H1 (cell line): ENCODE measurements at regions not wholly inside any gene's neighbourhood (a gene's known extent, or its start where the extent isn't known, plus 50 kb on each side); places are given as distances from the start of the nearest gene placed in this dataset.

Source experiments
- CTCF ChIA-PET: fragments of 300-600 bp; sonication (Branson Sonifier 250); formaldehyde crosslinking; loops from one replicate; lab custom pipeline; 2021; ENCODE audit not compliant: partially characterized antibody; lab: Charles Lee
- POLR2A ChIA-PET: fragments of 300-600 bp; sonication (Branson Sonifier 250); formaldehyde crosslinking; loops from one replicate; lab custom pipeline; 2021; ENCODE audit warnings: inconsistent platforms; ENCODE audit not compliant: partially characterized antibody; lab: Charles Lee
- DNase-seq, 2 experiments: peaks; one replicate each; pipeline versions ENCODE4 v3.0.0 to v3.0.0-alpha.2; 2010 to 2022; ENCODE audit warnings: low spot score in 2 of 2, low read depth in 1 of 2, mixed read lengths in 1 of 2
- FAIRE-seq: peaks from 2 replicates; lab custom pipeline; 2011; peaks lifted over from hg19 to GRCh38; lab: Jason Lieb, UNC
- H2AFZ ChIP-seq: 2 replicates; pipeline ENCODE4 v1.8.1; 2012; ENCODE audit warnings: low read length, inconsistent platforms
- H2AK5ac ChIP-seq: 2 replicates; pipeline ENCODE4 v1.6.1; 2013; ENCODE audit warnings: low read depth, low read length
- H2BK120ac ChIP-seq: replicated peaks from 2 replicates; pipeline ENCODE3; 2013; ENCODE audit warnings: low read depth, low read length, inconsistent platforms
- H2BK12ac ChIP-seq: 2 replicates; pipeline ENCODE4 v1.6.1; 2013; ENCODE audit warnings: low read depth, low read length
- H2BK15ac ChIP-seq: 2 replicates; pipeline ENCODE4 v1.6.1; 2013; ENCODE audit warnings: low read length
- H2BK20ac ChIP-seq: 2 replicates; pipeline ENCODE4 v1.6.1; 2013; ENCODE audit warnings: low read length
- H2BK5ac ChIP-seq: 2 replicates; pipeline ENCODE4 v1.6.1; 2013; ENCODE audit warnings: low read depth, low read length
- H3K14ac ChIP-seq: 2 replicates; pipeline ENCODE4 v1.6.1; 2013; ENCODE audit warnings: inconsistent platforms; ENCODE audit not compliant: insufficient read length
- H3K18ac ChIP-seq: 2 replicates; pipeline ENCODE4 v1.6.1; 2013; ENCODE audit warnings: low read length; ENCODE audit errors: extremely low read depth
- H3K23ac ChIP-seq: 2 replicates; pipeline ENCODE4 v1.6.1; 2013; ENCODE audit warnings: inconsistent platforms; ENCODE audit not compliant: insufficient read length
- H3K23me2 ChIP-seq: 2 replicates; pipeline ENCODE4 v1.6.1; 2013; ENCODE audit warnings: low read depth, low read length
- H3K27ac ChIP-seq: 2 replicates; pipeline ENCODE4 v1.6.1; 2011; ENCODE audit warnings: low read depth, low read length, inconsistent platforms
- H3K27me3 ChIP-seq, 4 experiments: replicated peaks in 1 of 4; 1 replicate in 1 of 4; 2 replicates in 3 of 4; pipeline versions ENCODE4 v1.6.1 to v1.8.1; 2011 to 2013; ENCODE audit warnings: low read length in 3 of 4, mild to moderate bottlenecking in 3 of 4, inconsistent platforms in 2 of 4, mixed read lengths in 2 of 4, moderate library complexity in 1 of 4; ENCODE audit not compliant: control insufficient read depth in 3 of 4, insufficient read depth in 3 of 4; ENCODE audit errors: extremely low read depth in 1 of 4
- H3K36me3 ChIP-seq, 4 experiments: 2 replicates each; pipeline versions ENCODE4 v1.6.1 to v1.8.1; 2011 to 2013; ENCODE audit warnings: mild to moderate bottlenecking in 4 of 4, low read length in 3 of 4, moderate library complexity in 2 of 4, control low read depth in 1 of 4, inconsistent platforms in 1 of 4; ENCODE audit not compliant: insufficient read depth in 4 of 4, control insufficient read depth in 2 of 4
- H3K4ac ChIP-seq: replicated peaks from 2 replicates; pipeline ENCODE3; 2013; ENCODE audit warnings: low read length, low read depth, mixed read lengths, inconsistent platforms; ENCODE audit not compliant: insufficient read length
- H3K4me1 ChIP-seq, 4 experiments: replicated peaks in 1 of 4; 1 replicate in 1 of 4; 2 replicates in 3 of 4; pipeline versions ENCODE4 v1.6.1 to v1.8.1; 2011 to 2013; ENCODE audit warnings: low read length in 3 of 4, inconsistent platforms in 2 of 4, mixed read lengths in 1 of 4; ENCODE audit not compliant: insufficient read depth in 4 of 4, control insufficient read depth in 3 of 4
- H3K4me2 ChIP-seq, 2 experiments: 2 replicates each; pipeline versions ENCODE4 v1.6.1 to v1.8.1; 2011 to 2013; ENCODE audit warnings: low read depth in 2 of 2, low read length in 2 of 2, control low read depth in 1 of 2, inconsistent platforms in 1 of 2, mild to moderate bottlenecking in 1 of 2; ENCODE audit not compliant: insufficient read depth in 1 of 2
- H3K4me3 ChIP-seq, 4 experiments: fragments of 200-600, 300-600 bp in 1 of 4; sonication (generic), shearing (Covaris generic), sonication (Bioruptor Twin) in 1 of 4; 2 replicates each; pipeline versions ENCODE4 v1.5.1 to v1.8.1; 2011 to 2016; ENCODE audit warnings: low read length in 4 of 4, low read depth in 3 of 4, control low read depth in 2 of 4, inconsistent platforms in 2 of 4, mild to moderate bottlenecking in 2 of 4, mixed read lengths in 1 of 4, moderate library complexity in 1 of 4; ENCODE audit not compliant: insufficient read depth in 2 of 4; ENCODE audit errors: extremely low read depth in 1 of 4
- H3K56ac ChIP-seq: replicated peaks from 2 replicates; pipeline ENCODE3; 2013; ENCODE audit warnings: low read depth, mild to moderate bottlenecking, mixed read lengths, low read length, inconsistent platforms; ENCODE audit not compliant: insufficient read length
- H3K79me1 ChIP-seq: 2 replicates; pipeline ENCODE4 v1.6.1; 2013; ENCODE audit warnings: low read depth, low read length, control low read depth
- H3K79me2 ChIP-seq, 2 experiments: 2 replicates each; pipeline versions ENCODE4 v1.6.1 to v1.8.1; 2012 to 2013; ENCODE audit warnings: low read length in 2 of 2, mild to moderate bottlenecking in 2 of 2, inconsistent platforms in 1 of 2; ENCODE audit not compliant: insufficient read depth in 2 of 2, control insufficient read depth in 1 of 2
- H3K9ac ChIP-seq, 4 experiments: replicated peaks in 1 of 4; 1 replicate in 1 of 4; 2 replicates in 3 of 4; pipeline versions ENCODE4 v1.6.1 to v1.8.1; 2011 to 2013; ENCODE audit warnings: low read depth in 3 of 4, low read length in 3 of 4, control low read depth in 2 of 4, mild to moderate bottlenecking in 2 of 4, moderate library complexity in 2 of 4, inconsistent platforms in 1 of 4; ENCODE audit errors: extremely low read depth in 1 of 4
- H3K9me3 ChIP-seq, 2 experiments: 2 replicates each; pipeline versions ENCODE4 v1.6.1 to v1.8.1; 2012 to 2013; ENCODE audit warnings: mild to moderate bottlenecking in 2 of 2, moderate library complexity in 2 of 2, control low read depth in 1 of 2, inconsistent platforms in 1 of 2, low read depth in 1 of 2, low read length in 1 of 2, mixed read lengths in 1 of 2; ENCODE audit not compliant: insufficient read depth in 2 of 2
- H4K20me1 ChIP-seq, 2 experiments: replicated peaks in 1 of 2; 2 replicates each; pipeline versions ENCODE3 to v1.8.1; 2011 to 2013; ENCODE audit warnings: inconsistent platforms in 2 of 2, low read length in 2 of 2, mild to moderate bottlenecking in 1 of 2; ENCODE audit not compliant: insufficient read depth in 2 of 2, control insufficient read depth in 1 of 2
- H4K5ac ChIP-seq: 2 replicates; pipeline ENCODE4 v1.6.1; 2013; ENCODE audit warnings: low read length, low read depth, mixed read lengths, inconsistent platforms; ENCODE audit not compliant: insufficient read length
- H4K8ac ChIP-seq: 2 replicates; pipeline ENCODE4 v1.8.0; 2013; ENCODE audit warnings: mild to moderate bottlenecking, moderate library complexity, low read length, inconsistent platforms; ENCODE audit not compliant: insufficient read depth; ENCODE audit errors: extremely low read depth
- H4K91ac ChIP-seq: replicated peaks from 2 replicates; pipeline ENCODE3; 2013; ENCODE audit warnings: low read length, mixed read lengths, inconsistent platforms; ENCODE audit not compliant: insufficient read length
- BACH1 ChIP-seq: IDR thresholded peaks from 2 replicates; pipeline ENCODE4 v1.6.1; 2012; ENCODE audit warnings: low read length, improper control_type of control experiment
- GTF2F1 ChIP-seq: IDR thresholded peaks from 2 replicates; pipeline ENCODE4 v1.6.1; 2012; ENCODE audit warnings: low read depth, low read length, improper control_type of control experiment, borderline replicate concordance
- JUN ChIP-seq: IDR thresholded peaks from 2 replicates; pipeline ENCODE4 v1.6.1; 2011; ENCODE audit warnings: low read depth, mild to moderate bottlenecking, improper control_type of control experiment, low read length
- NANOG ChIP-seq: IDR thresholded peaks from 2 replicates; pipeline ENCODE4 v1.6.1; 2011; ENCODE audit warnings: low read length, low read depth, mild to moderate bottlenecking, inconsistent platforms; ENCODE audit not compliant: insufficient read depth, poor library complexity, severe bottlenecking
- TAF7 ChIP-seq: optimal IDR thresholded peaks from 2 replicates; pipeline ENCODE3; 2011; ENCODE audit warnings: low read depth, mild to moderate bottlenecking, inconsistent platforms, low read length, moderate library complexity, borderline replicate concordance
- ZNF274 ChIP-seq: IDR thresholded peaks from 2 replicates; pipeline ENCODE4 v1.7.0; 2012; ENCODE audit warnings: low read length, borderline replicate concordance; ENCODE audit errors: extremely low read depth
- WGBS, 2 experiments: shearing (Covaris generic) in 1 of 2; methylation state at CpG; one replicate each; pipeline versions ENCODE4 v1.1.6 to v1.1.7; 2013 to 2015; ENCODE audit warnings: low lambda C conversion rate in 2 of 2, mixed read lengths in 2 of 2, inconsistent platforms in 1 of 2, low coverage in 1 of 2, missing lambda C conversion rate in 1 of 2; ENCODE audit not compliant: insufficient replicate concordance in 2 of 2, insufficient coverage in 1 of 2, insufficient read length in 1 of 2; ENCODE audit errors: extremely low coverage in 1 of 2, missing lambda C conversion rate in 1 of 2; 5-methylcytosine and 5-hydroxymethylcytosine counted together
- TF ChIP-seq, protein P1 (sequence below): IDR thresholded peaks from 2 replicates; pipeline ENCODE4 v1.6.1; 2012; ENCODE audit warnings: inconsistent platforms
- TF ChIP-seq, protein P2 (sequence below): IDR thresholded peaks from 2 replicates; pipeline ENCODE4 v1.6.1; 2011; ENCODE audit warnings: low read length, improper control_type of control experiment

DNA sequence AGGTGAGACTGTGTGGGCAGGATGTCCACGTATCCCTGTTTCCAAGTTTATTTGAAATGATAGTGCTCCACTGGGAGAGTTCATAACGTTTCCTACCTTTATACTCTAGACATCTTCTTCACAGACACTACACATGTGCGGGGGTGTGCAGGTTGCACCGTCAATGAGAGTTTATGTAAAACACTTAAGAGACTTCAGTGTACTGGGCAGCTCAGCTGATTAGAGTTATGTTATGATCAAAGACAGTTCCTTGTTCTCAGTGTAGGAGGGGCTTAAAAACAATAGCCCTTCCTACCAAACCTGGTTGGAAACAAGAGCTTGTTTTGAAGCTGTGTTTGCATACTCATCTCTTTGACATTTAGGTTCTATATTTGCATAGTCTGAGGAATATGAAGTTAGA, 326.9 kb upstream of the AGA start:
- Histone ChIP-seq H3K14ac (no peak overlapping the region), H3K4me1 (no peaks in the 10 kb centered on the region), H3K23me2 (no peaks in the 10 kb centered on the region), H4K5ac (no peak overlapping the region), H3K4me2 (no peak overlapping the region), H2BK5ac (no peak overlapping the region), H4K91ac (no peak overlapping the region), H3K4ac (no peak overlapping the region), H4K20me1 (no peaks in the 10 kb centered on the region), H3K79me1 (no peaks in the 10 kb centered on the region), H2BK120ac (no peak overlapping the region), H2AFZ (no peak overlapping the region), H3K56ac (no peak overlapping the region), H3K27ac (no peak overlapping the region), H4K8ac (no peak overlapping the region), H2BK15ac (no peak overlapping the region), H3K27me3 (no peaks in the 10 kb centered on the region), H3K23ac (no peak overlapping the region), H3K9me3 (no peaks in the 10 kb centered on the region; a peak in 1 of 4 replicates), H3K18ac (no peak overlapping the region), H3K79me2 (no peaks in the 10 kb centered on the region), H2AK5ac (no peak overlapping the region), H3K36me3 (no peaks in the 10 kb centered on the region), H3K9ac (no peak overlapping the region), H3K4me3 (no peak overlapping the region), H2BK20ac (no peak overlapping the region), H2BK12ac (no peak overlapping the region)
- WGBS, 2 experiments = 96% methylated on average over 4 of the region's 4 CpGs; no CpG with 5 or more reads in 1 of the 2 experiments
- TF ChIP-seq TAF7 (no peak), GTF2F1 (no peak), BACH1 (no peak), ZNF274 (no peak), JUN (no peak), NANOG (no peak)
- TF ChIP-seq, protein P1, sequence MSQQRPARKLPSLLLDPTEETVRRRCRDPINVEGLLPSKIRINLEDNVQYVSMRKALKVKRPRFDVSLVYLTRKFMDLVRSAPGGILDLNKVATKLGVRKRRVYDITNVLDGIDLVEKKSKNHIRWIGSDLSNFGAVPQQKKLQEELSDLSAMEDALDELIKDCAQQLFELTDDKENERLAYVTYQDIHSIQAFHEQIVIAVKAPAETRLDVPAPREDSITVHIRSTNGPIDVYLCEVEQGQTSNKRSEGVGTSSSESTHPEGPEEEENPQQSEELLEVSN = no peak
- TF ChIP-seq, protein P2, sequence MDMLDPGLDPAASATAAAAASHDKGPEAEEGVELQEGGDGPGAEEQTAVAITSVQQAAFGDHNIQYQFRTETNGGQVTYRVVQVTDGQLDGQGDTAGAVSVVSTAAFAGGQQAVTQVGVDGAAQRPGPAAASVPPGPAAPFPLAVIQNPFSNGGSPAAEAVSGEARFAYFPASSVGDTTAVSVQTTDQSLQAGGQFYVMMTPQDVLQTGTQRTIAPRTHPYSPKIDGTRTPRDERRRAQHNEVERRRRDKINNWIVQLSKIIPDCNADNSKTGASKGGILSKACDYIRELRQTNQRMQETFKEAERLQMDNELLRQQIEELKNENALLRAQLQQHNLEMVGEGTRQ = no peak
- POLR2A ChIA-PET = no interaction called here
- CTCF ChIA-PET = interaction anchor here (1.7 kb wide), 1 partner anchor 22 kb away, joined by 3 read pairs; no protein-coding TSS in a partner anchor
- no peak for DNase-seq
- no peak for FAIRE-seq
